B cell (primary cell): ENCODE measurements at regions not wholly inside any gene's neighbourhood (a gene's known extent, or its start where the extent isn't known, plus 50 kb on each side); places are given as distances from the start of the nearest gene placed in this dataset.

Experiments used
- ATAC-seq: fragments of 200-7000 bp; cut with Tn5 transposase; one replicate; pipeline ENCODE4 v1.10.0; 2021; ENCODE audit warnings: low read depth, mild to moderate bottlenecking, moderate number of reproducible peaks, moderate library complexity
- CTCF ChIA-PET: fragments of 350-600 bp; sonication (Branson Sonifier 250); formaldehyde crosslinking; loops from one replicate; lab custom pipeline; 2021; ENCODE audit warnings: antibody characterized with exemption, inconsistent platforms; lab: Charles Lee
- POLR2A ChIA-PET: fragments of 350-600 bp; sonication (Branson Sonifier 250); formaldehyde crosslinking; loops from one replicate; lab custom pipeline; 2021; ENCODE audit warnings: antibody characterized with exemption; lab: Charles Lee
- DNase-seq: peaks from one replicate; pipeline ENCODE4 v3.0.0; 2013
- H2AFZ ChIP-seq: 2 replicates; pipeline ENCODE4 v1.6.1; 2012; ENCODE audit warnings: mild to moderate bottlenecking, low read depth, low read length; ENCODE audit not compliant: insufficient read depth, poor library complexity, severe bottlenecking
- H3K27ac ChIP-seq, 2 donors: 1 replicate in 1 of 2; 2 replicates in 1 of 2; pipeline ENCODE4 v1.5.1; 2012 to 2013; ENCODE audit warnings: low read length in 2 of 2, mild to moderate bottlenecking in 2 of 2, moderate library complexity in 1 of 2
- H3K27me3 ChIP-seq, 4 experiments: fragments of 200-600 bp in 1 of 4; sonication (generic) in 1 of 4; replicated peaks in 1 of 4; 1 replicate in 2 of 4; 2 replicates in 2 of 4; pipeline versions ENCODE4 v1.6.1 to v1.7.0; 2013 to 2016; ENCODE audit warnings: low read length in 3 of 4, mild to moderate bottlenecking in 2 of 4, mixed read lengths in 1 of 4, moderate library complexity in 1 of 4; ENCODE audit not compliant: insufficient read depth in 4 of 4, control insufficient read depth in 3 of 4; ENCODE audit errors: control extremely low read depth in 1 of 4
- H3K36me3 ChIP-seq, 2 experiments: replicated peaks in 1 of 2; 1 replicate in 1 of 2; 2 replicates in 1 of 2; pipeline versions ENCODE4 v1.6.1 to v1.7.1; 2013; ENCODE audit warnings: low read length in 1 of 2; ENCODE audit not compliant: insufficient read depth in 2 of 2, control insufficient read depth in 1 of 2; ENCODE audit errors: control extremely low read depth in 1 of 2, extremely low read depth in 1 of 2
- H3K4me1 ChIP-seq, 2 donors: fragments of 200-600 bp in 1 of 2; sonication (generic) in 1 of 2; 1 replicate in 1 of 2; 2 replicates in 1 of 2; pipeline versions ENCODE4 v1.5.1 to v1.6.1; 2013 to 2017; ENCODE audit warnings: low read length in 2 of 2; ENCODE audit not compliant: control insufficient read depth in 2 of 2, insufficient read depth in 2 of 2
- H3K4me2 ChIP-seq: replicated peaks from 2 replicates; pipeline ENCODE3; 2012; ENCODE audit warnings: mild to moderate bottlenecking, low read depth, low read length; ENCODE audit not compliant: poor library complexity, severe bottlenecking
- H3K4me3 ChIP-seq, 5 experiments: fragments of 200-600 bp in 1 of 5; sonication (generic) in 1 of 5; 1 replicate in 3 of 5; 2 replicates in 2 of 5; pipeline versions ENCODE4 v1.5.1 to v1.7.0; 2011 to 2016; ENCODE audit warnings: low read length in 4 of 5, mild to moderate bottlenecking in 4 of 5, low read depth in 2 of 5, control low read depth in 1 of 5, moderate library complexity in 1 of 5; ENCODE audit not compliant: insufficient read depth in 1 of 5; ENCODE audit errors: control extremely low read depth in 1 of 5, extremely low read depth in 1 of 5
- H3K79me2 ChIP-seq: fragments of 200-600 bp; sonication (generic); one replicate; pipeline ENCODE4 v1.6.0; 2016; ENCODE audit warnings: low read length; ENCODE audit not compliant: control insufficient read depth, insufficient read depth
- H3K9ac ChIP-seq: fragments of 200-600 bp; sonication (generic); 2 replicates; pipeline ENCODE4 v1.6.1; 2017; ENCODE audit warnings: mild to moderate bottlenecking, low read length, moderate library complexity
- H3K9me3 ChIP-seq, 3 donors: one replicate each; pipeline versions ENCODE4 v1.6.1 to v1.7.1; 2013; ENCODE audit warnings: low read length in 2 of 3; ENCODE audit not compliant: control insufficient read depth in 2 of 3, insufficient read depth in 1 of 3; ENCODE audit errors: control extremely low read depth in 1 of 3
- H4K20me1 ChIP-seq: 2 replicates; pipeline ENCODE4 v1.6.0; 2012; ENCODE audit warnings: mild to moderate bottlenecking, low read length; ENCODE audit not compliant: insufficient read depth, control insufficient read depth, poor library complexity, severe bottlenecking
- H3K27ac Mint-ChIP-seq: one replicate; pipeline ENCODE4 v1.8.0; 2021; ENCODE audit warnings: mixed read lengths
- H3K27me3 Mint-ChIP-seq: one replicate; pipeline ENCODE4 v1.8.0; 2021; ENCODE audit warnings: mixed read lengths
- H3K4me1 Mint-ChIP-seq: one replicate; pipeline ENCODE4 v1.8.0; 2021; ENCODE audit warnings: mixed read lengths
- H3K4me3 Mint-ChIP-seq: one replicate; pipeline ENCODE4 v1.8.0; 2021; ENCODE audit warnings: mixed read lengths
- H3K9me3 Mint-ChIP-seq: one replicate; pipeline ENCODE4 v1.8.0; 2022; ENCODE audit warnings: mixed read lengths; ENCODE audit not compliant: insufficient read depth
- EZH2 ChIP-seq: IDR thresholded peaks from 2 replicates; pipeline ENCODE4 v1.6.1; 2012; ENCODE audit warnings: borderline replicate concordance, low read depth, mild to moderate bottlenecking, moderate library complexity, low read length; ENCODE audit not compliant: insufficient read depth, poor library complexity, severe bottlenecking
- intact Hi-C: fragments of 100-400 bp; cut with micrococcal nuclease; formaldehyde crosslinking; loops from one replicate; pipeline ENCODE4 v1.10.0; 2022
- TF ChIP-seq, protein P1 (sequence below): fragments of 200-600 bp; IDR thresholded peaks from one replicate; pipeline ENCODE4 v1.8.0; 2022; ENCODE audit warnings: antibody characterized with exemption, mild to moderate bottlenecking

GRCh38 chr6:82619573-82619972 lies 256.0 kb downstream of the TPBG start:
- no peak overlapping the region for H3K27ac ChIP-seq
- no peaks in the 10 kb centered on the region for H3K27me3 ChIP-seq
- Mint-ChIP-seq H3K27ac (no peak overlapping the region), H3K4me1 (no peaks in the 10 kb centered on the region), H3K27me3 (no peaks in the 10 kb centered on the region), H3K4me3 (no peak overlapping the region), H3K9me3 (peaks cover 7% of the 10 kb centered on the region)
- H3K4me3 ChIP-seq, result no peak overlapping the region
- H3K36me3 ChIP-seq, result no peaks in the 10 kb centered on the region
- no peak overlapping the region for H3K9ac ChIP-seq
- no peaks in the 10 kb centered on the region for H4K20me1 ChIP-seq
- CTCF ChIA-PET, result no interaction called here
- H3K9me3 ChIP-seq, result peaks cover 0 to 4% (median 0%) of the 10 kb centered on the region in 3 donors
- no peak overlapping the region for H3K4me2 ChIP-seq
- H3K79me2 ChIP-seq, result no peaks in the 10 kb centered on the region
- no peak overlapping the region for H2AFZ ChIP-seq
- TF ChIP-seq EZH2, result no peak
- TF ChIP-seq, protein P1, sequence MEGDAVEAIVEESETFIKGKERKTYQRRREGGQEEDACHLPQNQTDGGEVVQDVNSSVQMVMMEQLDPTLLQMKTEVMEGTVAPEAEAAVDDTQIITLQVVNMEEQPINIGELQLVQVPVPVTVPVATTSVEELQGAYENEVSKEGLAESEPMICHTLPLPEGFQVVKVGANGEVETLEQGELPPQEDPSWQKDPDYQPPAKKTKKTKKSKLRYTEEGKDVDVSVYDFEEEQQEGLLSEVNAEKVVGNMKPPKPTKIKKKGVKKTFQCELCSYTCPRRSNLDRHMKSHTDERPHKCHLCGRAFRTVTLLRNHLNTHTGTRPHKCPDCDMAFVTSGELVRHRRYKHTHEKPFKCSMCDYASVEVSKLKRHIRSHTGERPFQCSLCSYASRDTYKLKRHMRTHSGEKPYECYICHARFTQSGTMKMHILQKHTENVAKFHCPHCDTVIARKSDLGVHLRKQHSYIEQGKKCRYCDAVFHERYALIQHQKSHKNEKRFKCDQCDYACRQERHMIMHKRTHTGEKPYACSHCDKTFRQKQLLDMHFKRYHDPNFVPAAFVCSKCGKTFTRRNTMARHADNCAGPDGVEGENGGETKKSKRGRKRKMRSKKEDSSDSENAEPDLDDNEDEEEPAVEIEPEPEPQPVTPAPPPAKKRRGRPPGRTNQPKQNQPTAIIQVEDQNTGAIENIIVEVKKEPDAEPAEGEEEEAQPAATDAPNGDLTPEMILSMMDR, result no peak
- intact Hi-C loops, result no loop called here
- DNase-seq (no peak), ATAC-seq (no peak)
- POLR2A ChIA-PET, result no interaction called here
- no peaks in the 10 kb centered on the region for H3K4me1 ChIP-seq

- no peaks in the 10 kb centered on the region for H3K27me3 Mint-ChIP-seq
- Histone ChIP-seq H3K36me3 (no peaks in the 10 kb centered on the region), H2AFZ (no peak overlapping the region), H3K79me2 (no peaks in the 10 kb centered on the region), H3K4me3 (no peak overlapping the region), H3K4me1 (no peaks in the 10 kb centered on the region), H3K27ac (no peak overlapping the region), H3K9me3 (peaks cover 0 to 4% (median 0%) of the 10 kb centered on the region in 3 donors), H4K20me1 (no peaks in the 10 kb centered on the region), H3K4me2 (no peak overlapping the region), H3K9ac (no peak overlapping the region), H3K27me3 (no peaks in the 10 kb centered on the region)
- intact Hi-C loops, result no loop called here
- ATAC-seq, result no peak
- ChIA-PET POLR2A (no interaction called here), CTCF (no interaction called here)
- H3K4me3 Mint-ChIP-seq, result no peak overlapping the region
- peaks cover 7% of the 10 kb centered on the region for H3K9me3 Mint-ChIP-seq
- no peaks in the 10 kb centered on the region for H3K4me1 Mint-ChIP-seq
- H3K27ac Mint-ChIP-seq, result no peak overlapping the region
- TF ChIP-seq, protein P1, result no peak
- TF ChIP-seq EZH2, result no peak
- DNase-seq, result no peak
Measured at GRCh38 chr6:82622461-82622860, 258.8 kb downstream of the TPBG start.
